Activated gamma-delta T cell treated with Interleukin-2 at 50 U/mL for 16 hours (primary cell): ENCODE measurements at regions not wholly inside any gene's neighbourhood (a gene's known extent, or its start where the extent isn't known, plus 50 kb on each side); places are given as distances from the start of the nearest gene placed in this dataset.
A peak's percentile ranks its signal among the peaks of the same experiment; 100 is the strongest.

Experiments
- DNase-seq: peaks from one replicate; pipeline ENCODE4 v3.0.0-alpha.2; 2020

DNA sequence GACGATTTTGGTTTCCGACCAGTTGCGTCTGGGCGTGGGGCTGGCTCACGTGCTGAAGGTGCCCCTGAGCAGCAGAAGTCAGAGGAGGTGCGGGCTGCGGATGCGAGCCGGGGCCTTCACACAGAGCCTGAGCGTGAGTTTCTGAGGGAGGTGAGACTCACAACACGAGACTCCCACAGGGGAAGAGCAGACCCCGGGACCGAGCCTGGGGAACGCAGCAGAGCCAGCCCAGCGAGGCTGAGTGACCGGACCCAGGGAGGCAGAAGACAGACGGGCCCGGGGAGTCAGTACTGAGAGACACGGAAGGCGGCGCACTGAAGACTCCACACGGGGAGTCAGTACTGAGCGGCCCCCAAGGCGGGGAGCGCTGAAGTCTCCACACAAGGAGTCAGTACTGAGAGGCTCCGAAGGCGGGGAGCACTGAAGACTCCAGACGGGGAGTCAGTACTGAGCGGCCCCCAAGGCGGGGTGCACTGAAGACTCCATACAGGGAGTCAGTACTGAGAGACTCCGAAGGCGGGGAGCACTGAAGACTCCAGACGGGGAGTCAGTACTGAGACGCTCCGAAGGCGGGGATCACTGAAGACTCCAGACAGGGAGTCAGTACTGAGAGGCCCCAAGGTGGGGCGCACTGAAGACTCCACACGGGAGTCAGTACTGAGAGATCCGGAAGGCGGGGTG, 77.8 kb downstream of the DLL1 start:
- no peak for DNase-seq

DNA sequence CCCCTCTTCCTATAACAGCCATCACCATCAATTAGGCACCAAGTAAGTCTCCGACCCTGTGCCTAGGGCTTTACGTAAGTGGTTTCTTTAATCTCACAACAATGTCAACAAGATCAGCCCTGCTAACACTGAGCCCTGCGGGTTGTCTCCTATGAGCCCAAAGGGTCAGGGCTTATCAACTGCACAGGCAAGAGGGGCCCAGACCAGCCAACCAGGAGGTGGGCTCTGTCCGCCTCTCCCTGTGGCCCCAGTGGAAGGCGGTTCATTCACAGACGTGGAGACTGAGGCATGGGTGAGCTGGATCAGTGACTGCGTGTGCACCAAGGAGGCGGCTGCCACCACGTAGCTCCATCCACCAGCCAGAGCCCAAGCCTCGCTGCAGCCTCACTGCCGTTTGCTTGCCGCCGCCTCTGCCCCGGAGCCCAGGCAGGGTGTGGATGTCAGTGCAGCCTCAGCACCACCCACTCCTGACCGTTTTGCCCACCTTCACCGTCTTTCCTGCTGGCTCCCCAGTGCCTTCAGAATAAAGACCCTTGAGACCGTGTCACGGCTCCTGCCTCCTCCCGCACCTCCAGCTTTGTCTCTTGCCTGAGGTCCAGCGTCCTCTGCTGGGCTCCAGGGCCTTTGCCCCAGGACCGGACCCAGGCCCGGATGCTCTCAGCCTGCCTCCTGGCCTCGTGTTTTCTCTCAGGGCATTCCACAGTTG, 78.7 kb downstream of the DLL1 start:
- no peak for DNase-seq

DNA sequence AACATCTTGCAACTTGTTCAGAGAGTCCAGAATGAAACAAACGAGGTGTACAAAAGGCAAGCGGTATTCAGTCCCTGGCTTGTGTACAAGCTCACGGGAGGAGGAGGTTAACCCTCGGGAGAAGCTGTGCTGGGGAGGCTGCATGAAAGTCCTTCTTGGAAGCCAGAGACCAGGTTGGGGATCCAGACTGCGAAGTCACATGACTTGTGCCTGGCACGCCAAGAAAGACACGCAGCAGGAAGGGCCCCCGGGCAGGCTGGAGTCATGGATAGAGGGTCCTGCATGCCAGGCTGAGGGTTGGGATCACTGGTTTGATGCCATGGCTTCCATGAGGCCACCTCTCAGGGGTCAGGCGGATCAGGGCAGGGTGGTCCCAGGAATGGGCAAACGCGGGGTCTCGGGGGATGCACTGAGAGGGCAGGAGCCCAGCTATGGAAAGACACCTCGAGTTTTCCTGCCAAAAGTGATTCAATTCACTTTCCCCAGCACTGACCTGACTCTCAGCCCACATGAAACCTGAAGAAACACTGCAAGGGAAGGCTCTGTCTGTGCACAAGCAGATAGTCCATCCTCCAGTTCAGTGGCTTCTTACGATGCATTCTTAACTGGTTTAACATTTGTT, 79.4 kb downstream of the DLL1 start:
- DNase-seq: no peak

DNA sequence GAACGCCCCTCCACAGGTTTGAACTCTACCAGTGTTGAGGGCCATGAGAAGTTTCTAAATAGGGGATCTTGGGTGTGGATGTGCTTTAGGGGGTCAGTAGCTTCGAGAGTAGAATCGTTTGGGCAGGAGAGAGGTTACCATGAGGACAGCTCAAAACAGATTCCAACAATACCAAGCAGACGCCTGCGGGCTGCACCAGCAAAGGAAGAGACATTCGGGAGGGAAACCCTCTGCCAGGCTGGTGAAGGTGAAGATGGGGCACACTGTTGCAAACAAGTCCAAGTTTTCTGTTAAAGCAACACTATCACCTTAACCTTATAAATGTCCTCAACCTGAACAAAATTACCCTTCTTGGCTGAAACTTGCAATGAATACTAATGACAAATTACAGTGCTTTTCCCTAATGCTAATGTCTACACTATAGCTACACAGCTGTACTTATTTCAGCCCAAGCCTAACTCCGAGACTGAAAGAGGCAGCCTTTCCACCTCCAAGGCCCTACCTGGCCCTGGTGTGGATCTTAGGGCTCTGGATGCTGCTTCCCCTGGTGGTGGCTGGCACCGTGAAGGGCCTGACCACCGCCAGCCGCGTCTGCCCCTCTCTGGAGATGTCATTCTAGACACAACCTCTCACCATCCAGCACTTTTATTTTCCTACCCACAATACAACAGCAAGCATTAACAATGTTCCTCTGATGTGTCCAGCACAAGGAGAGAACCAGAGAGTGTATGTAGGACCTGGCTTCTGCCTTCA, 80.1 kb downstream of the DLL1 start:
- no peak for DNase-seq

DNA sequence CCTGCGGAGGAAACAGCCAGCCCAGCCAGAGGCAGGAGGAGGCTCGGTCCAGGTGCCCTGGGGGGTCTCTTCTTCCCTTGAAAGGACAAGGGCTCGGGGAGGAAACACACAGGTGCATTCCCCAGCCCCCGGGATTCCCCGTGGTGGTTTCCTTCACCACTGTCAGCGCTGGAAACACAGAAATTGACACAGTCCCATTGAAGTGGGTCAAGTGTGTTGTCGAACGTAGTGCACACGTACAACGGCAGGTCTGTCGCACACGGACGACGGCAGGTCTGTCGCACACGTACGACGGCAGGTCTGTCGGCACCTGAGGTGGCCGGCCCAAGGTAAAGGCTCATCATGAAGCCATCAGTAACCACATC, 80.9 kb downstream of the DLL1 start:
- no peak for DNase-seq

DNA sequence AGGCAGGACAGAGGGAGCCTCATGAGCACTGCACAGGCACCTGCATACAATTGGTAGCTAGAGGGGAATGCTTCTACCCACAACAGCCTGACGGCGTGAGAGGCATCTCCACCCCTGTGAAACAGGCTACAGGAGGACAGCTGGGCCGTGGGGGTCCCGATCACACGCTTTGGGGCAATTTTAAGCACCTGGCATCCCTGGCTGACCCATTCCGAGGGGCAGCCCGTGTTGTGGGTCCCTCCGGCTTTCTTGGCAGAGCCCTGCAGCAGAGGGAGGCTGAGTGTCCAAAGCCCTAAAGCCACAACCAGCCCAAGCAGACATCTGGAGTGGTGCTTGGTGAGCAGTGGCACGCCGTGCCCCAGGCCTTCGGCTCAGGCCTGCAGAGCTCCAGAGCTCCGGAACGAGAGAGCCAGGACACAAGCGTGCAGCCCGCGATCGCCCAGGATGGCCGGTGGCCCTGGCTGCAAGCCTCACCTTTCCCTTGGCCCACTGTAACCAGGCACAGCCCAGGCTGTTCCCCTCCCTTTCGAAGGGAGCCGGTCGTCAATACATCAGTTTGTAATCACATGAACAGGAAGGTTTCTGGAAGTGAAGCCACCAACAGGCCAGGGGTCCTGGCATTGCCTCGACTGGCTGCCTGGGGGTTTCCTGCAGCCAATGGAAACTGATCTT, 81.4 kb downstream of the DLL1 start:
- DNase-seq: peak; percentile 0

DNA sequence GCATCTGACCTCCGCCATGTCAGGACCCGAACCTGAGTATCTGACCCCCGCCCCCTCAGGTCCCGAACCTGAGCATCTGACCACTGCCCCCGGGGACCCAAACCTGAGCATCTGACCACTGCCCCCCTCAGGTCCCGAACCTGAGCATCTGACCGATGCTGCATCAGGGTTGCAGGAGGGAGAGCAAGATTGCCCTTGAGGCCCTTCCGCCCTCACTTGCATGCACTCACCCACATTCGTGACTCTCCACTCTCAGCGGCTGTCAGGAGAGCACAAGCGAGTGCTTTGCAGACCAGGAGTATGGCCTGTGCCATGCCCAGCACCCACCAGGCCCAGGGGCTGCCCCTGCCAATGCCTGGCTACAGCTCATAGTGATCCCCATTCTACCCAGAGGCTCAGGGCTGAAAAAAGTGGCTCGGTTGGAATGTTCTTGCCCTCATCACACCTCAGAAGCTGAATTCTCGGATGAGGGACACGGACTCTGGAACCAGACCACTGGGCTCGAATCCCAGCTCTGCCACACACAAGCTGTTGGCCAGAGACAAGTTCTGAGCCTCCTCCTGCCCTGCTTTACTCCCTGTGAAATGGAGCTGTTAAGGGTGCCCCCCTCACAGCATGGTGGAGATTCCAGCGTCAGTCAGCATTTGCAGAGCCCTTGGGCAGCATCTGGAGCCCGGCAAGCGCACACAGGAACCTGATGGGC, 82.1 kb downstream of the DLL1 start:
- no peak for DNase-seq

DNA sequence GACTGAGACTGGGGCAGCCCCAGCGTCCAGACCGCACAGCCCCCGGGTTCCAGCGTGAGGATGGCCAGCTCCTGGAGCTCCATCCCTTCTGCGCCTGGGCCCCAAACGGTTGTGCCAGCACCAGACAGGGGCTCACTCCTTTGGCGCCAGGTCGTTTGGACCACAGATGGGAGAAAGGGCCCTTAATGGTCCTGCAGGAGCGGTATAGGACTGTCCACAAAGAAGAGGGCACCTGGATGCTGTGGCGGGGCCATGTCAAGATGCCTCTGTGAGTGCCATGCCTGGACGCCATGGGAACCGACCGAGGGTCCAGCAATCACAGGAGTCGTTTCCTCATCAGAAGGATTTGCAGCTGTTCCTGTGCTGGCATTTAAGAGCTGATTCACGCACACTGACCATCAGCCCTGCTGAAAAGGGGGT, 82.7 kb downstream of the DLL1 start:
- peak; percentile 1 for DNase-seq

DNA sequence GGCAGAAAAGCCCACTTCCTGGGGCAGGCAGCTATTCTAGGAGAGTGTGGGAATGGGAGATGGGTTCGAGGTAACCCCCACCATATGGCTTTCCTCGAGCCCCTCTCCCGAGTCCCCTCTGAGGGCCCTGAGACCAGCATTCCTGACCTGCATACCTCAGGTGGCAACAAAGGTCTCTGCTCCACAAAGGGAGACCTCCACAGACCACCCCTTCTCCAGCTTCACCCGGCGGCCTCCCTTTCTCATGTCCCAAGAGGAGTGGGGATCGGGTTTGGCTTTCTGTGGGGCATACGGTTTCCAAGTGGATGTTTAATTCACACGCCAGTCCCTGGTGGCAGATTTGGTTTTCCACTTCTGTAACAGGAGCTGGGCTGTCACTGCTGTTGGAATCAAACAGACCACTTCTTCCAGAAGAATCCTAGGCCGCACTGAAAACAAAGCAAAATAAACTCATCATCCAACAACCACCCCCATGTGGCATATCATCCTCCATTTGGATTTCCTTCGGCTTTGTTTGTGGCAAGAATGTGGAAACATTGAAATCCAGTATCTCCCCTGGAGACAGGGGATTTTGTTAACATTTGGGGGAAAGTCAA, 83.2 kb downstream of the DLL1 start:
- DNase-seq: peak; percentile 1

DNA sequence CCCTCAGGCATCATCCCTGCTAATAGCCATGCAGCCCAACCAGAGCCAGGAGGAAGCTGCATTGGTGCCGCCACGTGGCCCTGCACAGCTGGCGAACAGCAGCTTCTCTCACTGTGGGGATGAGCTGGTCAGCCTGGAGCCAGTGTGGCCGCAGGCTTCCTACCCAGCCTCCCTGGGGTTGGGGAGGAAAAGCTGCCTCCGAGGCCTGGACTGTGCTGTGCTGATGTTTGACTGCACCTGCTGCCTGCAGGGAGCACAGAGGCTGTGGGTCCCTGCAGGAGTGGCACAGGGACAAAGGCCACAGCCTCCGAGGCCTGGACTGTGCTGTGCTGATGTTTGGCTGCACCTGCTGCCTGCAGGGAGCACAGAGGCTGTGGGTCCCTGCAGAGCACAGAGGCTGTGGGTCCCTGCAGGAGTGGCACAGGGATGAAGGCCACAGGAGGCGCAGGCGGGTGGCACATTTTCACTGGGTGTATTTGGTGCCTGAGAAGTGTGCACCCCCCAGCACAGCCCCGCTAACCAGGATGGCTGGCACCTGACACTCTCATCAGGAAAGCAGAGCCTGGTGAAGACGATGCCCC, 83.9 kb downstream of the DLL1 start:
- peak; percentile 2 for DNase-seq

DNA sequence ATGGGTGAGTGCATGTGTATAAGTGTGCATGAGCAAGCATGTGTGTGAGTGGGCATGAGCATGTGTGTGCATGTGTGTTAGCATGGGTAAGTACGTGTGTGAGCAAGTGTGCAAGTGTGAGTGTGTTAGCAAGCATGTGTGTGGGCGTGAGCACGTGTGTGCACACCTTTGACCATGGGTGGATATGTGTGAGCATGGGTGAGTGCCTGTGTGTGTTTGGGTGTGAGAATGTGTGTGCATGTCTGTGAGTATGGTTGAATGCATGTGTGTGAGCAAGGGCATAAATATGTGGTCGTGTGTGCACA, 84.6 kb downstream of the DLL1 start:
- DNase-seq: no peak

DNA sequence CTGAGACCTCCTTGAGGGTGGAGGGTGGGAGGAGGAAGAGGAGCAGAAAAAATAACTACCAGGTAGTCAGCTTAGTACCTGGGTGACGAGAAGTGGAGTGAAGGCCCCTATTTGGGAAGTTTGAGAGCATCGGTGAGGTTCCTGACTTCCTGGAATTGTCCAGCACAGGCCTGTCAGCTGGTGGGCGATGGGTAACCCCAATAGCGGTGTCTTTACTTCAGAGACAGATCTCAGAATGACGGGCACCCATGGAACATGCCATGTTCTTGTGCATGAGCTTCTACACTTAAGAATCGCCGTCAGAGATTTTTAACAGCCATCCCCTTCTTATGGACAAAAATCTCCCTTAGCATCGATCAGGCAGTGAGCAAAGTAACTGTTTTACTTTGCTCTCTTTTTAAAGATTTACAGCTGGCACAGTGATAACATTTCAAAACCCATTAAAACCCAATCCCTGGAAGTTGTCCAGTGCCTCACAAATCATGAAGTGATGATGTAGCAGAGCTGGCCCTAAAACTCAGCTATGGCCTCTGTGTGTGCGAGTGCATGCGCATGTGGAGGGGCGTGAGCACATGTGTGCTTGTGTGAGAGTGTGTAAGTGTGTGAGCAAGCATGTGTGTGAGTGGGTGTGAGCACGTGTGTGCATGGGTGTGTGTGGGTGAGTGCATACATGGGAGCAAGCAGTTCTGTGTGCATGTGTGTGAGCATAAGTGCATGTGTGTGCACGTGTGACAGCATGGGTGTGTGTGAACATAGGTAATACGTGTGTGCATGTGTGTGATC, 85.2 kb downstream of the DLL1 start:
- no peak for DNase-seq

DNA sequence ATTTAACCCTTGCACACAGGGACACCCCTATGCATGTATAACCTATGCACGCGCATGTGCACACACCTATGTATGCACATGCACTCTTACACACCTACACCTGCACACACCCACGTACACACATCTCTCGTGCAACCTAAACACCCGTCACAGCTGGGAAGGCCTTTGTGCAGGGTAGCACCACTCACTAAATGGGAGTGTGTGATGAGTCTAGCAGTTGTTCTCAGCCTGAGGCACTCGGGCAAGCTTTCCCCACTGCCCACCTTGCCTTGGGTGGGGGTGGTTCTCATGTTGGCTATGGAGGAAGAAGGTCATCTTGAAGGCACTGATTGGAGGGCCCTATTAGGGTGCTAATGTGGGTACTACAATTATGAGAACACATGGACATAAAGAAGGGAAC, 85.8 kb downstream of the DLL1 start:
- no peak for DNase-seq

DNA sequence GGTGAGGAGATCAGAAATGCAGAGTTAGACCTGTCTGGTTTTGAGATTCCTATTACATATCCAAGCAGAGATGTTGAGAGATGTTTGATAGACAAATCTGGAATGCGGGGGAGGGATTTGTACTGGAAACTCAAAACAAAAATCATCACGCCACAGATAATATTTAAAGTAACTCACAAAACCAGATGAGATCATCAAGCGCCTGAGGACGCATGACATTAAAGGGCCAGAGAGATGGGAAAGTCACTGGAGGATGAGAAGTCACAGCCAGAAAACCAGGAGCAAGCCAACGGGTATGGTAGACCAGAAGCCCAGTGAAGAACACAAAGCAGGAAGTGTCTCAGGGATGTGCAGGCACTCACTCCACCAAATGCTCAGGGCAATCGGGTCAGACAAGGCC, 87.7 kb downstream of the DLL1 start:
- no peak for DNase-seq

DNA sequence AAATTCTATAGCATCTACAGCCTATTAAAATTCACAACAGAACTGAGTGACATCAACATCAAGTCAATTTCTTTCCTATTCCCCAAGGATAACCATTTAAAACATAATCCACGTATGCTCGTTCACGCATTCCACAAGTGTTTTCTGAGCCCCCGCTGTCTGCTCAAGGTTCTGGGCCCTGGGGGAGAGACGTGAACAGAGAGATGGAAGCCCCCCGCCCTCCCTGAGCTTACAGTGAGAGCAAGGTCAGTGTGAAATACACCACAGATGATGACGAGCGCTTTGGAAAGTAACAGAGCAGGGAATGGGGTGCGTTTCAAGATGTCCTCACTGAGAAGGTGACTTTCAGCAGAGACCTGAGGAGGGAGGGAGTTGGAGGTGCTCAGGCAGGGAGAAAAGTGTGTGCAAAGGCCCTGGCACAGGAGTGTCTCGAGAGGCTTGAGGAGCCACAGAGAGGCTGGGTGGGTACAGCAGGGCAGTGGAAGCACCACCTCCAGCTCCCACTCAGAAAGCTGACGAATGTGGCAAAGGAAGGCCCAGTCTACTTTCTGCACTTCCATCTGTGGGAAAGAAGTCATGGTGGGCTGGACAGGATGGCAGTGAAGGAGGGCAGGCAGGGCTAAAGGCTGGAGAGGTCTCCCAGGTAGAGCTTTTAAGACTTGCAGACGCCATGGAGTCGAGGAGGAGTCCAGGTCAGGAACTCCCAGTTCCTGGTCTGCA, 88.3 kb downstream of the DLL1 start:
- DNase-seq: no peak

DNA sequence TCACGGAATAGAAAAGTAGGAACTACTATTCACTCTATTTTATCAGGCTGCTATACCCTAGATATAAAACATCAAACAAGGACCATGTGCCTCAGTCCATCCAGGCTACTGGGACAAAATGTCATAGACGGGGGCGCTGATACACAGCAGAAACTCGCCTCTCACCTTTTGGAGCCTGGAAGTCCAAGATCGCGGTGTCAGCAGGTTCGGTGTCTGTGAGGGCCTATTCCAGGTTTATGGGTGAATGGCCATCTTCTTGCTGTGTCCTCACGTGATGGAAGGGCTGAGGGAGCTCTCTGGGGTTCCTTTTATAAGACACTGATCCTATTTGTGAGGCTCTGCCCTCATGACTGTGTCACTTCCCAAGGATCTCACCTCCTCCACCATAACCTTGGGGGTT, 89.5 kb downstream of the DLL1 start:
- DNase-seq: no peak

DNA sequence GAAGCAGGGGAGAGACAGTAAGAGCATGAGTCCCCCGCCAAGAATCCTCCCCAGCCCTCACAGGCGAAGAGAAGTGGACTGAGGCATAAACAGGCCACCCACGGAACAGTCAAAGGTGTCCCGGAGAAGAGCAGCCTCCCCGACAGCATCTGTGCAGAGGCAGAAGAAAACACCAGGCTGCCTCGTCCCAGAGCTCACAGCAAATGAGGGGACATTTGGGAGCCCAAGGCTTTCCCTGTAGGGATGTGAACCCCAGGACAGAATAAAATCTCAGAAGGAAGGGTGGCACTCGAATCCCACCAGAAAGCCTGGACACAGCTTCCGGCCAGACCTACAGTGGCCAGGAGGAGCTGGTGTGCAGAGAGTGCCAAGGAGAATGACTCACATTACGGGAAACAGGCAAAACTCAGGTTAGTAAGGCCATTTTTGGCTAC, 90.4 kb downstream of the DLL1 start:
- DNase-seq: no peak

DNA sequence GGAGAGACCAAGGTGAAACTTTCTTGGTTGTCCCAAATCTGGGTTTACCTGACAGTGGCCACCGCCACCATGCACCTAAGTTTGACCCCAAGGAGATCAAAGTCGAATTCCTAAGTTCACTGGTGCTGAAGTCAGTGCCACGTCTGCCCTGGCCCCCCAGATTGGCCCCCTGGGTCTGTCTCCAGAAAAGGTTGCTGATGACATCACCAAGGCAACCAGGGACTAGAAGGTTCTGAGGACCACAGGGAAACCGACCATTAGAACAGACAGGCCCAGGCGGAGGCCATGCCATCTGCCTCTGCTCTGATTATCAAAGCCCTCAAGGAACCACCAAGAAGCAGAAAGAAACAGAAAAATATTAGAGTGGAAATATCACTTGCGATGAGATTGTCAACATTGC, 91.2 kb downstream of the DLL1 start:
- no peak for DNase-seq

DNA sequence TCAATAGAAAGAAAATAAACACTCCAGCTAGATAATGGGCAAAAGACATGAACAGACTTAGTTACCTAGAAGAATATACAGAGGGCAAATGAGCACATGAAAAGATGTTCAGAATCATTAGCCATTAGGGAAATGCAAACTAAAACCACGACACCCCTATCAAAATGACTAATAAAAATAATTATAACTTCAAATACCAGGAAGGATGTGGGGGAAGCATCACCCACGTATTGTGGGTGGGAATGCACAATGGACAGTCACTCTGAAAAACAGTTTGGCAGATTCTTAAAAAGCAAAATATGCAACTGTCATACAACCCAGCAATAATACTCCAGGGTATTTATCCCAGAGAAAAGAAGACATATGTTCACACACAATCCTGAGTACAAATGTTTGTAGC, 92.6 kb downstream of the DLL1 start:
- DNase-seq: no peak

DNA sequence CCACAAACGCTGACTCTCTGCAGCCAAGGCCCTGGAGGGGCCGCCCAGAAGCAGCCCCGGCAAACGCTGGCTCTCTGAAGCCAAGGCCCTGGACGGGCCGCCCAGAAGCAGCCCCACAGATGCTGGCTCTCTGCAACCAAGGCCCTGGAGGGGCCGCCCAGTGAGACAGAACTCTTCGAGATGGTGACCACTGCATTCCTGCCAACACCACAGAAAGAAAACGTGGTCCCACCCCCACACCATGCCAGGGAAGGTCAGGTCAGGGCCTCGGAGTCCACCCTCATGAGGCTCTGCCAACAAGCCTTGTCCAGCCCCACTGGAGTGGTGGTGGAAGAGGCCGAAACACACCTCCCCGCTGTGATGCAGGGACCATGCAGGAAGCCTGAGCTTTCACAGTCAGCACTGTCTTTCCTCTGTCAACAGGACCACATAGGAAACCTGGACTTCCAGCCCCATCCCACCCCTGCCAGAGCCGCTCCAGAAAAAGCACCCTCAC, 97.5 kb downstream of the DLL1 start:
- DNase-seq: no peak
